GM12864 (cell line): ENCODE measurements at regions not wholly inside any gene's neighbourhood (a gene's known extent, or its start where the extent isn't known, plus 50 kb on each side); places are given as distances from the start of the nearest gene placed in this dataset.

Experiments used
- DNase-seq: peaks from one replicate; pipeline ENCODE4 v3.0.0-alpha.2; 2011; ENCODE audit warnings: low read depth
- H3K4me3 ChIP-seq: 2 replicates; pipeline ENCODE4 v1.5.1; 2011; ENCODE audit warnings: mild to moderate bottlenecking, low read depth, low read length, control low read depth
- CTCF ChIP-seq: IDR thresholded peaks from 2 replicates; pipeline ENCODE4 v1.5.1; 2011; ENCODE audit warnings: low read depth, mild to moderate bottlenecking, moderate library complexity, low read length, control low read depth, inconsistent platforms; ENCODE audit errors: missing control alignments

- no peak for DNase-seq
- no peak for TF ChIP-seq CTCF
- no peak overlapping the region for H3K4me3 ChIP-seq
These were observed 115.5 kb downstream of the C9orf50 start for GRCh38 chr9:129505270-129505902.

DNA sequence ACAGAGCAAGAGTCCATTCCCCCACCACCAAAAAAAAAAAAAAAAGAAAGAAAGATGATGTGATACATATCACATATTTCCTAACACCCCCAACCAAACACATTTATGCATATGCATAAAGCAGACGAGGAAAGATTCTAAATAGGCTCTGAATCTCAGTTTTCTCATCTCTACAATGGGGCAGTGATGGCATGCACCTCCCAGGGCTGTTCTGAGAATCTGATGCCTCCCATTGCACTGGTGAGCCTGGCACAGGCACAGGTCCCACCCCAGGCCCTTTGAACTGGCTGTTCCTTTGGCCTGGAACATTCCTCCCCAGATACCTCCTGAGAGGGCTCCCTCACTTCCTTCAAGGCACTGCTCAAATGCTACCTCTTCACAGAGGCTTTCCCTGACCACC is 116.5 kb downstream of the C9orf50 start:
- DNase-seq, result no peak
- no peak overlapping the region for H3K4me3 ChIP-seq
- no peak for TF ChIP-seq CTCF

GRCh38 chr9:129501771-129502319 is 119.1 kb downstream of the C9orf50 start:
- no peak for TF ChIP-seq CTCF
- DNase-seq, result no peak
- H3K4me3 ChIP-seq, result no peak overlapping the region

GRCh38 chr9:129500863-129501770 is 119.8 kb downstream of the C9orf50 start:
- TF ChIP-seq CTCF, result no peak
- no peak overlapping the region for H3K4me3 ChIP-seq
- no peak for DNase-seq

DNA sequence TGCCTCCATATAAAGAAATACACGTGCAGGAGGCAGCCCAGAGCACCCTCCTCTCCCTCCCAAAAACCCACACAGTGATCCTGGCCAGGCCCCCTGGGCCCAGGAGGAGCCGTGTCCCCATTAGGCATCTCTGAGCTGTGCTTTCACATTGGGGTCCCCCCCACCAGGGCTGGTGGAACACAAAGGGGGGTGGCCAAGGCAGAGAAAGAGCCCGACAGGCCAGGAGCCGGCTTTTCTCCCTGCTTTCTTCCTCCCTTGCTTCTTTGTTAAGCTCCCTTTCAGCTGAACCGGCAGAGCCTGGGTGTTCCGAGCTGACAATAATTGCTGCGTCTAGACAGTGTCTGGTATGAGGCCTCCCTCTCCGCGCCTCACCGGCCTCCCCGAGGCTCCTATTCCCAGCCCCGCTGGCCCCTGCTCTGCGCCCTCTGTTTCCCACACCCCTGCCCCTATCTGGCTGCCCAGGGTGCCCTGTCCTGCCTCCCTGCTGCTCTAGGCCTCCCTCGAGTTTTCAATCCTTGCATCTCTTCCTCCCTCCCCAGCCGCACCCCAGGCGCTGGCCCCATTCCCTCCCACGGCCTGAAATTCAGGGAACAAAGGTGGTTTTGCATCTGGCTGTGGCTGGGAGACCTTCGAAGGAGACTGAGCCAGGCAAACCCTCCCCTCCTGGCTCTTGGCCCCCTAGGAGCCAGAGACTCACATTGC is 120.6 kb downstream of the C9orf50 start:
- H3K4me3 ChIP-seq, result no peak overlapping the region
- no peak for DNase-seq
- TF ChIP-seq CTCF, result no peak

GRCh38 chr9:129498451-129499384 is 122.2 kb downstream of the C9orf50 start:
- no peak for TF ChIP-seq CTCF
- H3K4me3 ChIP-seq, result no peak overlapping the region
- DNase-seq, result no peak
